ENCODE measurements at regions not wholly inside any gene's neighbourhood (a gene's known extent, or its start where the extent isn't known, plus 50 kb on each side); places are given as distances from the start of the nearest gene placed in this dataset.

- Histone ChIP-seq H3K4me1 (ENCODE audit: low read depth, poor library complexity, severe bottlenecking) (no peaks in the 10 kb centered on the region), H4K20me1 (ENCODE audit: insufficient read depth) (no peaks in the 10 kb centered on the region), H3K27ac (no peak overlapping the region), H3K36me3 (ENCODE audit: insufficient read depth) (no peaks in the 10 kb centered on the region), H2AFZ (ENCODE audit: low read depth) (no peak overlapping the region), H3K4me2 (no peak overlapping the region), H3K27me3 (ENCODE audit: insufficient read depth, low read depth) (no peaks in the 10 kb centered on the region), H3K4me3 (IDR thresholded peaks at IDR 0.05; ENCODE audit: insufficient read depth, low read depth, low read length) (no peak overlapping the region), H3K9ac (no peak overlapping the region), H3K79me2 (ENCODE audit: insufficient read depth, low read depth) (no peaks in the 10 kb centered on the region)
- TF ChIP-seq CTCF (conservative IDR thresholded peaks at IDR 0.05; ENCODE audit: low read depth, low read length): no peak
Measured at GRCh38 chr18:77379976-77380509, 130.4 kb downstream of the GALR1 start.

- H3K27ac ChIP-seq: no peak overlapping the region
- H3K4me3 ChIP-seq (IDR thresholded peaks at IDR 0.05; ENCODE audit: insufficient read depth, low read depth, low read length): no peak overlapping the region
- no peak for TF ChIP-seq CTCF (conservative IDR thresholded peaks at IDR 0.05; ENCODE audit: low read depth, low read length)
- H3K4me1 ChIP-seq (ENCODE audit: low read depth, poor library complexity, severe bottlenecking): no peaks in the 10 kb centered on the region
- H3K36me3 ChIP-seq (ENCODE audit: insufficient read depth): no peaks in the 10 kb centered on the region
- H2AFZ ChIP-seq (ENCODE audit: low read depth): no peak overlapping the region
- no peak overlapping the region for H3K4me2 ChIP-seq
- no peaks in the 10 kb centered on the region for H3K27me3 ChIP-seq (ENCODE audit: insufficient read depth, low read depth)
- no peak overlapping the region for H3K9ac ChIP-seq
- no peaks in the 10 kb centered on the region for H4K20me1 ChIP-seq (ENCODE audit: insufficient read depth)
- no peaks in the 10 kb centered on the region for H3K79me2 ChIP-seq (ENCODE audit: insufficient read depth, low read depth)
Measured at GRCh38 chr18:77380695-77381094, 131.0 kb downstream of the GALR1 start.

- Histone ChIP-seq H3K4me2 (no peak overlapping the region), H3K79me2 (ENCODE audit: insufficient read depth, low read depth) (no peaks in the 10 kb centered on the region), H3K27me3 (ENCODE audit: insufficient read depth, low read depth) (no peaks in the 10 kb centered on the region), H3K9ac (no peak overlapping the region), H3K4me1 (ENCODE audit: low read depth, poor library complexity, severe bottlenecking) (peaks cover 10% of the 10 kb centered on the region), H2AFZ (ENCODE audit: low read depth) (no peak overlapping the region), H3K36me3 (ENCODE audit: insufficient read depth) (no peaks in the 10 kb centered on the region), H3K27ac (no peak overlapping the region), H4K20me1 (ENCODE audit: insufficient read depth) (no peaks in the 10 kb centered on the region), H3K4me3 (IDR thresholded peaks at IDR 0.05; ENCODE audit: insufficient read depth, low read depth, low read length) (no peak overlapping the region)
- no peak for TF ChIP-seq CTCF (conservative IDR thresholded peaks at IDR 0.05; ENCODE audit: low read depth, low read length)
Measured at GRCh38 chr18:77392321-77392720, 142.7 kb downstream of the GALR1 start.

GRCh38 chr18:77393519-77393918 lies 143.9 kb downstream of the GALR1 start:
- Histone ChIP-seq H3K4me2 (no peak overlapping the region), H3K9ac (no peak overlapping the region), H3K4me1 (ENCODE audit: low read depth, poor library complexity, severe bottlenecking) (peaks cover 10% of the 10 kb centered on the region), H3K4me3 (IDR thresholded peaks at IDR 0.05; ENCODE audit: insufficient read depth, low read depth, low read length) (no peak overlapping the region), H3K36me3 (ENCODE audit: insufficient read depth) (no peaks in the 10 kb centered on the region), H4K20me1 (ENCODE audit: insufficient read depth) (no peaks in the 10 kb centered on the region), H3K79me2 (ENCODE audit: insufficient read depth, low read depth) (no peaks in the 10 kb centered on the region), H3K27ac (no peak overlapping the region), H2AFZ (ENCODE audit: low read depth) (no peak overlapping the region), H3K27me3 (ENCODE audit: insufficient read depth, low read depth) (no peaks in the 10 kb centered on the region)
- no peak for TF ChIP-seq CTCF (conservative IDR thresholded peaks at IDR 0.05; ENCODE audit: low read depth, low read length)

All from KMS-11 (cell line).